ENCODE measurements at regions not wholly inside any gene's neighbourhood (a gene's known extent, or its start where the extent isn't known, plus 50 kb on each side); places are given as distances from the start of the nearest gene placed in this dataset.

GRCh38 chr14:40757376-40757950 lies 849.2 kb upstream of the LRFN5 start:
- TF ChIP-seq HIC2 (CRISPR knock-in tag; IDR thresholded peaks at IDR 0.05; ENCODE audit: low read depth) (no peak), ARNTL (CRISPR knock-in tag; IDR thresholded peaks at IDR 0.05) (no peak), ZNF496 (CRISPR knock-in tag; IDR thresholded peaks at IDR 0.05; ENCODE audit: insufficient replicate concordance) (no peak), HNF4A (CRISPR knock-in tag; IDR thresholded peaks at IDR 0.05) (no peak), ZNF10 (CRISPR knock-in tag; IDR thresholded peaks at IDR 0.05; ENCODE audit: borderline replicate concordance, low read depth) (no peak), KAT2B (IDR thresholded peaks at IDR 0.05; ENCODE audit: borderline replicate concordance, low read depth, low read length) (no peak), PRMT3 (CRISPR knock-in tag; IDR thresholded peaks at IDR 0.05; ENCODE audit: borderline replicate concordance, low read depth) (no peak), ZNF678 (CRISPR knock-in tag; IDR thresholded peaks at IDR 0.05) (no peak), TRIM22 (IDR thresholded peaks at IDR 0.05) (no peak), ZNF558 (CRISPR knock-in tag; IDR thresholded peaks at IDR 0.05; ENCODE audit: borderline replicate concordance) (no peak), SMARCC2 (IDR thresholded peaks at IDR 0.05) (no peak)
- ChIA-PET POLR2A (no interaction called here), CTCF (ENCODE audit: low intra/inter-chr PET ratio, low total read pairs) (no interaction called here)
- Histone ChIP-seq H2AFZ (ENCODE audit: low read length) (no peak overlapping the region), H3K4me3 (replicated peaks in 1 of 3; ENCODE audit: insufficient read depth in 1 of 3, low read depth in 2 of 3, low read length in 3 of 3) (no peak overlapping the region), H3K4me2 (ENCODE audit: low read depth, low read length) (no peak overlapping the region), H3K79me2 (ENCODE audit: insufficient read depth, low read length) (no peaks in the 10 kb centered on the region), H3K27me3 (ENCODE audit: control insufficient read depth in 1 of 2, insufficient read depth in 2 of 2, low read length in 2 of 2) (no peaks in the 10 kb centered on the region), H3K9me3 (ENCODE audit: low read length) (peaks cover 97% of the 10 kb centered on the region), H3K27ac (ENCODE audit: extremely low read length, insufficient read depth, low read length) (no peak overlapping the region), H3K9ac (ENCODE audit: insufficient read depth, low read depth, low read length) (no peak overlapping the region), H4K20me1 (ENCODE audit: insufficient read depth, low read length) (no peaks in the 10 kb centered on the region), H3K36me3 (replicated peaks in 1 of 2; ENCODE audit: control insufficient read depth in 1 of 2, insufficient read depth in 2 of 2, low read length in 2 of 2) (no peaks in the 10 kb centered on the region), H3K4me1 (ENCODE audit: insufficient read depth, low read length) (no peaks in the 10 kb centered on the region)
- no peak for ATAC-seq
- BruUV-seq (replicated peaks) = no TSS peak
- in situ Hi-C loops (cut with HindIII; ENCODE audit: extremely low pct_ligation_motif_present, low pct_unique_long_range_greater_than_20kb) (no loop called here), intact Hi-C loops (cut with micrococcal nuclease; ENCODE audit: unreplicated experiment) (no loop called here)
- FAIRE-seq = no peak
- 2% methylated on average over 3 of the region's 3 CpGs for WGBS (ENCODE audit: low lambda C conversion rate)
- no peak for DNase-seq (ENCODE audit: low spot score)

Data from HepG2 (cell line).